ENCODE measurements at regions not wholly inside any gene's neighbourhood (a gene's known extent, or its start where the extent isn't known, plus 50 kb on each side); places are given as distances from the start of the nearest gene placed in this dataset.

- DNase-seq (ENCODE audit: low spot score): no peak
- Histone ChIP-seq H3K9ac (ENCODE audit: insufficient read depth, low read depth, low read length) (no peak overlapping the region), H2AFZ (ENCODE audit: low read length) (no peak overlapping the region), H3K4me2 (ENCODE audit: low read depth, low read length) (no peak overlapping the region), H3K36me3 (replicated peaks in 1 of 2; ENCODE audit: control insufficient read depth in 1 of 2, insufficient read depth in 2 of 2, low read length in 2 of 2) (no peaks in the 10 kb centered on the region), H3K4me1 (ENCODE audit: insufficient read depth, low read length) (no peaks in the 10 kb centered on the region), H3K4me3 (replicated peaks in 1 of 3; ENCODE audit: insufficient read depth in 1 of 3, low read depth in 2 of 3, low read length in 3 of 3) (no peak overlapping the region), H4K20me1 (ENCODE audit: insufficient read depth, low read length) (no peaks in the 10 kb centered on the region), H3K79me2 (ENCODE audit: insufficient read depth, low read length) (no peaks in the 10 kb centered on the region), H3K9me3 (ENCODE audit: low read length) (no peaks in the 10 kb centered on the region), H3K27me3 (ENCODE audit: control insufficient read depth in 1 of 2, insufficient read depth in 2 of 2, low read length in 2 of 2) (no peaks in the 10 kb centered on the region), H3K27ac (ENCODE audit: extremely low read length, insufficient read depth, low read length) (no peak overlapping the region)
- CTCF ChIA-PET (ENCODE audit: low intra/inter-chr PET ratio, low total read pairs): no interaction called here
- no peak for ATAC-seq
- in situ Hi-C loops (cut with HindIII; ENCODE audit: extremely low pct_ligation_motif_present, low pct_unique_long_range_greater_than_20kb): no loop called here
- POLR2A ChIA-PET: no interaction called here
- no TSS peak for BruUV-seq (replicated peaks)
- WGBS (ENCODE audit: low lambda C conversion rate): 39% methylated on average over 1 of the region's 1 CpG
- intact Hi-C loops (cut with micrococcal nuclease; ENCODE audit: unreplicated experiment): no loop called here
- TF ChIP-seq ZNF589 (CRISPR knock-in tag; conservative IDR thresholded peaks at IDR 0.05) (no peak), ZMAT3 (CRISPR knock-in tag; conservative IDR thresholded peaks at IDR 0.05) (no peak), RBM39 (IDR thresholded peaks at IDR 0.05; ENCODE audit: low read depth, low read length, poor library complexity, severe bottlenecking) (no peak), BCLAF1 (IDR thresholded peaks at IDR 0.05) (no peak), ATF3 (CRISPR knock-in tag; IDR thresholded peaks at IDR 0.05) (no peak), CEBPG (CRISPR knock-in tag; IDR thresholded peaks at IDR 0.05) (no peak), ZNF12 (CRISPR knock-in tag; IDR thresholded peaks at IDR 0.05) (no peak), ZNF468 (CRISPR knock-in tag; IDR thresholded peaks at IDR 0.05) (no peak), TCF7 (IDR thresholded peaks at IDR 0.05; ENCODE audit: low read depth) (no peak), ZNF788 (CRISPR knock-in tag; IDR thresholded peaks at IDR 0.05; ENCODE audit: borderline replicate concordance) (no peak), ZNF597 (CRISPR knock-in tag; IDR thresholded peaks at IDR 0.05) (no peak)
- FAIRE-seq: no peak
These were observed 318.4 kb upstream of the GOLIM4 start for GRCh38 chr3:168414149-168414548.
